ENCODE measurements at regions not wholly inside any gene's neighbourhood (a gene's known extent, or its start where the extent isn't known, plus 50 kb on each side); places are given as distances from the start of the nearest gene placed in this dataset.

DNA sequence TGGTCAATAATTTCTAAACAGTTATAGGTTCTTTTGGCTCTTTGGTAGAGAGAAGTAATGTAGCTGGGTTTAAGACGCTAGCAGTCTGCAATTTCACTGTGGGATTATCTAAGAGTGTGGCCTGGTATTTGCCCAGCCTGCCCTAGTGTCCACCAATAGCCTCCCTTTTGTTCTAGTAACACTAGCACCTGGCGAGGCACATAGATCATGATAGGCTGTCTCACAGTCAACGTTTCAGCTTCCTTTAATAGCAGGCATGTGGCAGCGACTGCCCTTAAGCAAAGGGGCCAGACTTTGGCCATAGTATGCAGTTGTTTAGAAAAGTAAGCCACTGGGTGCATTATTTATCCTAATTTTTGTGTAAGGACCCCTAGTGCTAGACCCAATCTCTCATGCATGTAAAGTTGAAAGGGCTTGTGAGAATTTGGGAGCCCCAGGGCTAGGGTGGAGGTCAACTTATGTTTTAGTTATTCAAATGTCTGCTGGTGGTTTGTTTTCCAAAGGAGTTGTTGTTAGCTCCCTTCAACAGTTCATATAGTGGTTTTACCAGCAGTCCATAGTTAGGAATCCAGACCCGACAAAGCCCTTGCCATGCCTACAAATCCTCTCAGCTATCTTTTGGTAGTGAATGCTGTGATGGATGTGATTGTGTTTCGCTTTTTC, 274.3 kb downstream of the HTR1A start:
- Histone ChIP-seq H3K27ac (ENCODE audit: low read depth, low read length) (no peak overlapping the region), H3K36me3 (ENCODE audit: control insufficient read depth, insufficient read depth, low read length) (no peaks in the 10 kb centered on the region), H3K27me3 (ENCODE audit: control insufficient read depth, insufficient read depth, low read length) (no peaks in the 10 kb centered on the region), H3K9me3 (ENCODE audit: control insufficient read depth, insufficient read depth, low read length) (no peaks in the 10 kb centered on the region), H3K4me1 (ENCODE audit: control insufficient read depth, insufficient read depth, low read length) (no peaks in the 10 kb centered on the region), H3K4me3 (ENCODE audit: low read depth, low read length) (no peak overlapping the region)
- 50% methylated on average over 2 of the region's 6 CpGs for whole genome bisulfite sequencing (ENCODE audit: insufficient coverage)
- DNase-seq (ENCODE audit: low read depth in 4 of 6, low spot score in 6 of 6), result no peak

DNA sequence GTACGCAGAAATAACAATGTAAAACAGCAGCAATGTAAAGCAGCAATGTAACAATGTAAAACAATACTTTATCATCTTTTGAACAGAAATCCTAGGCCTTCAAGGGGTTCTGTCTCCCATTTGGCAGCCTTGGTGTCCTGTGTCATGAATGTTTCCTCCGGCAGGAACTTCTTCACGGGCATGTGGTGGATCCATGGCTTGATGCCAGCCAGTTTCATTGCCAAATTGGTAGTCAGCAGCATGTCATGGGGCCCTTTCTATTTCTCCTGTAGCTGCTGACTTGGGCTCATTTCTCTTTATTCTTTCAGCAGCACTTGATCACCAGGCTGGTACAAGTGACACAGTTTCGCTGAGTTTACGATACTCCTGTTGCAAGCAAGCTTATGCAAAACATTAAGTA, 275.3 kb downstream of the HTR1A start:
- DNase-seq (ENCODE audit: low read depth in 4 of 6, low spot score in 6 of 6), result peak in 4 of 6 donors; percentile 9 to 70 (median 27)
- Histone ChIP-seq H3K36me3 (ENCODE audit: control insufficient read depth, insufficient read depth, low read length) (no peaks in the 10 kb centered on the region), H3K27ac (ENCODE audit: low read depth, low read length) (no peak overlapping the region), H3K4me3 (ENCODE audit: low read depth, low read length) (no peak overlapping the region), H3K4me1 (ENCODE audit: control insufficient read depth, insufficient read depth, low read length) (no peaks in the 10 kb centered on the region), H3K9me3 (ENCODE audit: control insufficient read depth, insufficient read depth, low read length) (no peaks in the 10 kb centered on the region), H3K27me3 (ENCODE audit: control insufficient read depth, insufficient read depth, low read length) (no peaks in the 10 kb centered on the region)
- WGBS (ENCODE audit: insufficient coverage), result 35% methylated on average over 4 of the region's 5 CpGs

DNA sequence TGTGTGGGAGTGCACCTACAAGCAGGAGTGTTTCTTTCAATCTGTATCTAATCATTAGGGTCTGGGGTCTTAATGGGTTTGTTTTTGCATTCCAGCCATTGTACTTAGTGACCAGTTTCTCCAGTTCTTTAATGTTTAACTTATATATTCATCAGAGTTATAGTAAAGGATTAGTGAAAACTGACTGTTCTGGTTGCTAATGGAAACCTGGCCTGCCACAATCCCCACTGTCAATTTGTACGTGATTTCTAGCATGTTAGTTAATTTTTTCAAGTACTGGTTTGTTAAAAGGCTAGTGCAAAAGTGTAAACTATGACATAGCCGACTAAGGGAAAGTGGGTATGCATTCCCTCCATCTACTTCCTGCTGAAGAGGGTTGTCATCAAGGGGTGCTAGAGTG, 276.1 kb downstream of the HTR1A start:
- H3K4me3 ChIP-seq (ENCODE audit: low read depth, low read length), result no peak overlapping the region
- H3K36me3 ChIP-seq (ENCODE audit: control insufficient read depth, insufficient read depth, low read length), result no peaks in the 10 kb centered on the region
- H3K9me3 ChIP-seq (ENCODE audit: control insufficient read depth, insufficient read depth, low read length), result no peaks in the 10 kb centered on the region
- H3K4me1 ChIP-seq (ENCODE audit: control insufficient read depth, insufficient read depth, low read length), result no peaks in the 10 kb centered on the region
- DNase-seq (ENCODE audit: low read depth in 4 of 6, low spot score in 6 of 6), result no peak
- H3K27me3 ChIP-seq (ENCODE audit: control insufficient read depth, insufficient read depth, low read length), result no peaks in the 10 kb centered on the region
- H3K27ac ChIP-seq (ENCODE audit: low read depth, low read length), result no peak overlapping the region
- WGBS (ENCODE audit: insufficient coverage), result 51% methylated on average over 2 of the region's 2 CpGs

GRCh38 chr5:63685454-63685853, 276.8 kb downstream of the HTR1A start:
- Histone ChIP-seq H3K4me3 (ENCODE audit: low read depth, low read length) (no peak overlapping the region), H3K9me3 (ENCODE audit: control insufficient read depth, insufficient read depth, low read length) (no peaks in the 10 kb centered on the region), H3K27ac (ENCODE audit: low read depth, low read length) (no peak overlapping the region), H3K36me3 (ENCODE audit: control insufficient read depth, insufficient read depth, low read length) (no peaks in the 10 kb centered on the region), H3K4me1 (ENCODE audit: control insufficient read depth, insufficient read depth, low read length) (no peaks in the 10 kb centered on the region), H3K27me3 (ENCODE audit: control insufficient read depth, insufficient read depth, low read length) (no peaks in the 10 kb centered on the region)
- DNase-seq (ENCODE audit: low read depth in 4 of 6, low spot score in 6 of 6), result no peak

DNA sequence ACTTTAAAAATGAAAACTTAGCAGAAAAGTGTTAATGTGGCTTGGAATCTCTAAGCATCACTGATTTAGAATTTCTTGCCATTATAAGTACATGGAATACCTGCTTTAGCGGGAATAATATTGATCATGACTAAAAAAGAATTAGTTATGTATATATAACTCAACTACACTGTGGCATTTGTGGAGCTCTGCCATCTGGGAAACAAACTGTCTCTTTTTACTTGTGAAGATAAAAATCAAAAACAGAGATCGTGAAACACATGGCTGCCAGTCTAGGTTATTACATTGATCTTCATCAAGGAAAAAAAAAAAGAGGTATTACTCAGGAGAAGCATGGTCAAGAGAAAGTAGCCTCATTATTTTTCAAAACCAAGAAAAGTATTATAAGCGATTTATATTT, 287.4 kb downstream of the HTR1A start:
- WGBS (ENCODE audit: insufficient coverage), result no CpG with 5 or more reads among the region's 3 CpGs
- H3K4me3 ChIP-seq (ENCODE audit: low read depth, low read length), result no peak overlapping the region
- no peaks in the 10 kb centered on the region for H3K4me1 ChIP-seq (ENCODE audit: control insufficient read depth, insufficient read depth, low read length)
- DNase-seq (ENCODE audit: low read depth in 4 of 6, low spot score in 6 of 6), result peak in 1 of 6 donors; percentile 70
- no peaks in the 10 kb centered on the region for H3K36me3 ChIP-seq (ENCODE audit: control insufficient read depth, insufficient read depth, low read length)
- H3K27me3 ChIP-seq (ENCODE audit: control insufficient read depth, insufficient read depth, low read length), result no peaks in the 10 kb centered on the region
- H3K27ac ChIP-seq (ENCODE audit: low read depth, low read length), result no peak overlapping the region
- H3K9me3 ChIP-seq (ENCODE audit: control insufficient read depth, insufficient read depth, low read length), result no peaks in the 10 kb centered on the region

DNA sequence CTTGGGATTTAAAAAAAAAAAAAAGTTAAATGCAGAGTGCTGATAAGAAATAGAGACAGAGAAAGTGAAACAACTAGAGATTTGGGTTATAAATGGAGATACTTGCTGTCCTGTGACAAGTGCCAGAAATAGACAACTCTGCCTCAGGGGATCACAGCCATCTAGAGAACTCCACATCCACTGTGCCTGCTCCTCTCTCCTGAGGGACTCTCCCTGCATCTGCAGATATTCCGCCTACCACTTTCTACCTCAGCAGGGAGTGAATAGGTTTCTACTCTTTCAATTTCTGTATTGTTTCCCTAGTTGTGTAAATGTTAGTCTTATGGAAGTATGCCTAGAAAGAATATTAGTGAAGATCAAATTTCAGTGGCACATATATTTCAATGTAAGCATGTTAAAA, 307.2 kb downstream of the HTR1A start:
- no peaks in the 10 kb centered on the region for H3K27me3 ChIP-seq (ENCODE audit: control insufficient read depth, insufficient read depth, low read length)
- H3K4me3 ChIP-seq (ENCODE audit: low read depth, low read length), result no peak overlapping the region
- no peaks in the 10 kb centered on the region for H3K4me1 ChIP-seq (ENCODE audit: control insufficient read depth, insufficient read depth, low read length)
- DNase-seq (ENCODE audit: low read depth in 4 of 6, low spot score in 6 of 6), result peak in 1 of 6 donors; percentile 48
- H3K9me3 ChIP-seq (ENCODE audit: control insufficient read depth, insufficient read depth, low read length), result no peaks in the 10 kb centered on the region
- no peak overlapping the region for H3K27ac ChIP-seq (ENCODE audit: low read depth, low read length)
- WGBS (ENCODE audit: insufficient coverage), result no CpG with 5 or more reads among the region's 1 CpG
- H3K36me3 ChIP-seq (ENCODE audit: control insufficient read depth, insufficient read depth, low read length), result no peaks in the 10 kb centered on the region

- H3K9me3 ChIP-seq (ENCODE audit: control insufficient read depth, insufficient read depth, low read length), result no peaks in the 10 kb centered on the region
- WGBS (ENCODE audit: insufficient coverage), result no CpG with 5 or more reads among the region's 2 CpGs
- H3K4me1 ChIP-seq (ENCODE audit: control insufficient read depth, insufficient read depth, low read length), result no peaks in the 10 kb centered on the region
- peak in 3 of 6 donors; percentile 4 to 90 (median 32) for DNase-seq (ENCODE audit: low read depth in 4 of 6, low spot score in 6 of 6)
- H3K4me3 ChIP-seq (ENCODE audit: low read depth, low read length), result no peak overlapping the region
- H3K27ac ChIP-seq (ENCODE audit: low read depth, low read length), result no peak overlapping the region
- H3K36me3 ChIP-seq (ENCODE audit: control insufficient read depth, insufficient read depth, low read length), result no peaks in the 10 kb centered on the region
- no peaks in the 10 kb centered on the region for H3K27me3 ChIP-seq (ENCODE audit: control insufficient read depth, insufficient read depth, low read length)
Measured at GRCh38 chr5:63650581-63650980, 311.7 kb downstream of the HTR1A start.

DNA sequence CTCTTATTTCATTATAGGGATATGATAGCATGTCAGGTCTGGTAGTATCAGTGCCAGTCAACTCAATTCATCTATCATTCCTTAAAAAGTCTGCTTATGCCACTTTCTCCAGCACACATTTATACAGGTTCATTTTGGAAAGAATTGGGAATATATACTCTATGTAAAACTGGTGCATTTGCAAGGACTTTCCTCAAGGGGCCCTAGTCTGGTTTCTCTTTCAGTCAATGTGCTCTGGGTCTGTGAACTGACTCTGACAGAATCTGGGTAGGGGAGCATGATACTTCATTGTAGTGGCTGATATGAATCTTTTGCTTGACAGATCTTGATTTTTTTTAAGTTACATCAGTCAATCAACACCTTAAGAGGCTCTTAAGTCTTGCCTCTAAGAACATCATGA, 313.9 kb downstream of the HTR1A start:
- Histone ChIP-seq H3K9me3 (ENCODE audit: control insufficient read depth, insufficient read depth, low read length) (no peaks in the 10 kb centered on the region), H3K4me3 (ENCODE audit: low read depth, low read length) (no peak overlapping the region), H3K27me3 (ENCODE audit: control insufficient read depth, insufficient read depth, low read length) (no peaks in the 10 kb centered on the region), H3K27ac (ENCODE audit: low read depth, low read length) (no peak overlapping the region), H3K36me3 (ENCODE audit: control insufficient read depth, insufficient read depth, low read length) (no peaks in the 10 kb centered on the region), H3K4me1 (ENCODE audit: control insufficient read depth, insufficient read depth, low read length) (no peaks in the 10 kb centered on the region)
- DNase-seq (ENCODE audit: low read depth in 4 of 6, low spot score in 6 of 6), result no peak

DNA sequence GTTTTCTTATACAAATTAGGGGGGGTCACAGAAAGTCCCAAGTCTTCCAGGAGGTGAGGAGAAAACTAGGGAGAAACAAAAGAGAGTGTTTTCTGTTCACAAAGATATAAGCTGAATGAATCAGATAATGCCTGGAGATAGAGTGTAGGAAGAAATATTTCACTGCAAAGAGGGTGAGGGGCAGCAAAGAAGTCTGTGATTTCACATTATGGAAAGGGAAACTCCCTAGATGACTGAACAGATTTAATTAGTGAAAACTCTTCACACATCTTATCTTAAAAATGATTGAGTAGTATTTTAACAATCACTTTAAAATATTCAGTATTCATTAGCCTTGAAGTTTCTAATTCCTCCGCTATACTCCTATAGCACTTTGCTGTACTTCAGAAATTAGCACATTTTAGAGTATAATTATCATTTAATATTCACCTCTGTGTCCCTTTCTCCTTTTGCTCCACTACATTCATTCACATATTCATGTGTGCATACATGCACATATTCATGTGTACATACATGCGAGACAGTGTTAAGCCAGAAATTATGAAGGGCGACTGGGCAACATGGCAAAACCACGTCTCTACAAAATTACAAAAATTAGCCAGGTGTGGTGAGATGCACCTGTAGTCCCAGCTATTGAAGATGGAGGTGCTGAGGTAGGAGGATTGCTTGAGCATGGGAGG, 332.2 kb downstream of the HTR1A start:
- 92% methylated on average over 2 of the region's 4 CpGs for WGBS (ENCODE audit: insufficient coverage)
- DNase-seq (ENCODE audit: low read depth in 4 of 6, low spot score in 6 of 6), result no peak
- H3K4me3 ChIP-seq (ENCODE audit: low read depth, low read length), result no peak overlapping the region
- H3K4me1 ChIP-seq (ENCODE audit: control insufficient read depth, insufficient read depth, low read length), result no peaks in the 10 kb centered on the region
- H3K9me3 ChIP-seq (ENCODE audit: control insufficient read depth, insufficient read depth, low read length), result no peaks in the 10 kb centered on the region
- H3K27ac ChIP-seq (ENCODE audit: low read depth, low read length), result no peak overlapping the region
- H3K36me3 ChIP-seq (ENCODE audit: control insufficient read depth, insufficient read depth, low read length), result no peaks in the 10 kb centered on the region
- H3K27me3 ChIP-seq (ENCODE audit: control insufficient read depth, insufficient read depth, low read length), result no peaks in the 10 kb centered on the region

DNA sequence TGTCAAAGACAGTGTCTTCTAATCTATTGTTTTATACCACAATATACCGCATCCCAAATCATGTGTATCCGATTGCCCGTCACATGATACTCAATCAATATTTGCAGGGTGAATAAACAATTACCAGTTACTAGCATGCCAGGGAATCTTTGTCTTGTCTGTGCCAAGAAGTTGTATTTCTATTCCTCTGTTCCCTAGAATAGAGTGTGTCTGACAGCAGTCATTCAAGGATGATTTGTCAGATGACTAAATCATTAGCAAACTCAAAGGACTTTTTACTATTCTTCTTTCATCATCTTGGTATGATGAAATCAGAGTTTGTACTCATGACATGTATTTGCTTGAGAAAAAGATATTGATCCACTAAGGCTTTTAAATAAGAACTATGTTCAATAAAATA, 348.8 kb downstream of the HTR1A start:
- no peaks in the 10 kb centered on the region for H3K27me3 ChIP-seq (ENCODE audit: control insufficient read depth, insufficient read depth, low read length)
- no CpG with 5 or more reads among the region's 3 CpGs for WGBS (ENCODE audit: insufficient coverage)
- H3K9me3 ChIP-seq (ENCODE audit: control insufficient read depth, insufficient read depth, low read length), result no peaks in the 10 kb centered on the region
- no peak overlapping the region for H3K4me3 ChIP-seq (ENCODE audit: low read depth, low read length)
- no peaks in the 10 kb centered on the region for H3K36me3 ChIP-seq (ENCODE audit: control insufficient read depth, insufficient read depth, low read length)
- H3K27ac ChIP-seq (ENCODE audit: low read depth, low read length), result no peak overlapping the region
- no peaks in the 10 kb centered on the region for H3K4me1 ChIP-seq (ENCODE audit: control insufficient read depth, insufficient read depth, low read length)
- no peak for DNase-seq (ENCODE audit: low read depth in 4 of 6, low spot score in 6 of 6)

All from spinal cord (tissue), 9 donors.